ENCODE measurements at regions not wholly inside any gene's neighbourhood (a gene's known extent, or its start where the extent isn't known, plus 50 kb on each side); places are given as distances from the start of the nearest gene placed in this dataset.

GRCh38 chr14:95442633-95443021 lies 73.8 kb downstream of the SYNE3 start:
- H3K4me3 ChIP-seq: no peak overlapping the region
- H3K4me1 ChIP-seq: peaks cover 0 to 11% (median 4%) of the 10 kb centered on the region in 4 donors
- TF ChIP-seq CTCF (IDR thresholded peaks at IDR 0.05) (peak; percentile 80 to 91 (median 88)), EP300 (IDR thresholded peaks at IDR 0.05) (peak in 1 of 2 donors; percentile 68), POLR2A (IDR thresholded peaks at IDR 0.05) (no peak)
- 20 to 21% methylated on average over 5 of the region's 5 CpGs for WGBS, 2 donors
- H3K27me3 ChIP-seq: no peaks in the 10 kb centered on the region
- H3K27ac ChIP-seq: peak overlapping the region in 3 of 4 donors; percentile 29 to 49 (median 48)
- peaks cover 0 to 92% (median 4%) of the 10 kb centered on the region in 3 donors for H3K36me3 ChIP-seq
- no peaks in the 10 kb centered on the region for H3K9me3 ChIP-seq
- DNase-seq (ENCODE audit: low spot score in 2 of 2): peak; percentile 78 to 85

- DNase-seq (ENCODE audit: low spot score in 2 of 2): no peak
- peak overlapping the region in 2 of 4 donors; percentile 40 to 48 for H3K27ac ChIP-seq
- H3K27me3 ChIP-seq: no peaks in the 10 kb centered on the region
- H3K4me3 ChIP-seq: no peak overlapping the region
- 62% methylated on average over 6 of the region's 6 CpGs for WGBS, 2 donors
- H3K36me3 ChIP-seq: peaks cover 0 to 92% (median 2%) of the 10 kb centered on the region in 3 donors
- TF ChIP-seq EP300 (IDR thresholded peaks at IDR 0.05) (no peak), POLR2A (IDR thresholded peaks at IDR 0.05) (no peak), CTCF (IDR thresholded peaks at IDR 0.05) (no peak)
- H3K4me1 ChIP-seq: peaks cover 0 to 11% (median 4%) of the 10 kb centered on the region in 4 donors
- no peaks in the 10 kb centered on the region for H3K9me3 ChIP-seq
These were observed 74.3 kb downstream of the SYNE3 start for GRCh38 chr14:95442016-95442632.

- no peak for DNase-seq (ENCODE audit: low spot score in 2 of 2)
- no peaks in the 10 kb centered on the region for H3K9me3 ChIP-seq
- H3K36me3 ChIP-seq: peaks cover 0 to 95% (median 2%) of the 10 kb centered on the region in 3 donors
- peaks cover 0 to 11% (median 4%) of the 10 kb centered on the region in 4 donors for H3K4me1 ChIP-seq
- H3K27me3 ChIP-seq: no peaks in the 10 kb centered on the region
- H3K4me3 ChIP-seq: no peak overlapping the region
- H3K27ac ChIP-seq: no peak overlapping the region
- TF ChIP-seq POLR2A (IDR thresholded peaks at IDR 0.05): no peak
- no peak for TF ChIP-seq EP300 (IDR thresholded peaks at IDR 0.05)
- TF ChIP-seq CTCF (IDR thresholded peaks at IDR 0.05): no peak
- WGBS, 2 donors: 57 to 78% methylated on average over 2 of the region's 2 CpGs
These were observed 75.5 kb downstream of the SYNE3 start for GRCh38 chr14:95440951-95441350.

GRCh38 chr14:95440496-95440895 lies 76.0 kb downstream of the SYNE3 start:
- WGBS, 2 donors: 57 to 67% methylated on average over 5 of the region's 5 CpGs
- DNase-seq (ENCODE audit: low spot score in 2 of 2): no peak
- peaks cover 0 to 95% (median 2%) of the 10 kb centered on the region in 3 donors for H3K36me3 ChIP-seq

More at GRCh38 chr14:95440496-95440895, 76.0 kb downstream of the SYNE3 start:
- TF ChIP-seq EP300 (IDR thresholded peaks at IDR 0.05): no peak
- no peak for TF ChIP-seq POLR2A (IDR thresholded peaks at IDR 0.05)
- TF ChIP-seq CTCF (IDR thresholded peaks at IDR 0.05): no peak
- H3K4me1 ChIP-seq: peaks cover 0 to 11% (median 4%) of the 10 kb centered on the region in 4 donors
- H3K4me3 ChIP-seq: no peak overlapping the region
- H3K9me3 ChIP-seq: no peaks in the 10 kb centered on the region
- no peaks in the 10 kb centered on the region for H3K27me3 ChIP-seq
- no peak overlapping the region for H3K27ac ChIP-seq

Measured in tibial nerve (tissue), 4 donors.